SK-N-SH (cell line): ENCODE measurements at regions not wholly inside any gene's neighbourhood (a gene's known extent, or its start where the extent isn't known, plus 50 kb on each side); places are given as distances from the start of the nearest gene placed in this dataset.

Experiments
- CTCF ChIA-PET: fragments of 300-600, 350-600 bp; formaldehyde crosslinking; extraction: SDS; loops from one replicate; lab custom pipeline; 2021; lab: Yijun Ruan, JAX
- POLR2A ChIA-PET: fragments of 350-600 bp; sonication (Branson Sonifier 250); formaldehyde crosslinking; extraction: SDS; loops from one replicate; lab custom pipeline; 2020; ENCODE audit warnings: antibody characterized with exemption, inconsistent platforms; lab: Yijun Ruan, JAX
- DNase-seq: peaks from one replicate; pipeline ENCODE4 v3.0.0; 2012
- H2AFZ ChIP-seq: fragments of 200-600 bp; sonication (generic); 2 replicates; pipeline ENCODE4 v1.8.1; 2016; ENCODE audit warnings: antibody characterized with exemption, mild to moderate bottlenecking, low read depth
- H3F3A ChIP-seq: fragments of 200-600 bp; sonication (generic); replicated peaks from 2 replicates; pipeline ENCODE3; 2016; ENCODE audit warnings: antibody characterized with exemption, mild to moderate bottlenecking; ENCODE audit not compliant: insufficient read depth
- H3K27ac ChIP-seq, 2 experiments: fragments of 200-500 bp in 1 of 2; fragments of 200-600 bp in 1 of 2; sonication (Bioruptor generic) in 1 of 2; sonication (generic), shearing (Covaris generic) in 1 of 2; 2 replicates each; pipeline versions ENCODE4 v1.5.1 to v1.6.1; 2014 to 2016; ENCODE audit warnings: low read depth in 2 of 2, inconsistent platforms in 1 of 2, low read length in 1 of 2, mild to moderate bottlenecking in 1 of 2, mixed read lengths in 1 of 2
- H3K27me3 ChIP-seq: fragments of 200-600 bp; sonication (generic), shearing (Covaris generic); 2 replicates; pipeline ENCODE4 v1.6.1; 2016; ENCODE audit warnings: mixed run types; ENCODE audit not compliant: insufficient read depth
- H3K36me3 ChIP-seq, 2 experiments: fragments of 200-500 bp in 1 of 2; fragments of 200-600 bp in 1 of 2; sonication (Bioruptor generic) in 1 of 2; sonication (generic) in 1 of 2; replicated peaks in 1 of 2; 2 replicates each; pipeline versions ENCODE3 to v1.5.1; 2014 to 2016; ENCODE audit warnings: low read length in 1 of 2, mild to moderate bottlenecking in 1 of 2; ENCODE audit not compliant: insufficient read depth in 2 of 2, control insufficient read depth in 1 of 2
- H3K4me1 ChIP-seq, 2 experiments: fragments of 200-500 bp in 1 of 2; fragments of 200-600 bp in 1 of 2; sonication (Bioruptor generic) in 1 of 2; sonication (generic), shearing (Covaris generic) in 1 of 2; 2 replicates each; pipeline versions ENCODE4 v1.5.1 to v1.6.1; 2014 to 2016; ENCODE audit warnings: low read depth in 1 of 2, low read length in 1 of 2, mixed run types in 1 of 2; ENCODE audit not compliant: insufficient read depth in 2 of 2, control insufficient read depth in 1 of 2
- H3K4me2 ChIP-seq: fragments of 200-600 bp; sonication (generic), shearing (Covaris generic); 2 replicates; pipeline ENCODE4 v1.6.1; 2017; ENCODE audit warnings: mixed run types
- H3K4me3 ChIP-seq, 2 experiments: fragments of 200-500 bp in 1 of 2; fragments of 200-600 bp in 1 of 2; sonication (Bioruptor generic) in 1 of 2; sonication (generic), shearing (Covaris generic) in 1 of 2; 2 replicates each; pipeline versions ENCODE4 v1.5.1 to v1.8.1; 2014 to 2016; ENCODE audit warnings: low read depth in 2 of 2, inconsistent platforms in 1 of 2, low read length in 1 of 2, mild to moderate bottlenecking in 1 of 2, mixed read lengths in 1 of 2, moderate library complexity in 1 of 2
- H3K79me2 ChIP-seq: fragments of 200-600 bp; sonication (generic); 2 replicates; pipeline ENCODE4 v1.8.1; 2017; ENCODE audit warnings: mild to moderate bottlenecking; ENCODE audit not compliant: insufficient read depth
- H3K9ac ChIP-seq: fragments of 200-600 bp; sonication (generic); 2 replicates; pipeline ENCODE4 v1.6.1; 2017; ENCODE audit warnings: mixed run types
- H3K9me2 ChIP-seq: fragments of 200-600 bp; sonication (generic); 2 replicates; pipeline ENCODE4 v1.6.1; 2017; ENCODE audit warnings: mixed run types
- H3K9me3 ChIP-seq: fragments of 200-600 bp; sonication (generic); 2 replicates; pipeline ENCODE4 v1.6.1; 2017; ENCODE audit warnings: mixed run types, mild to moderate bottlenecking, moderate library complexity
- H4K20me1 ChIP-seq: fragments of 200-600 bp; sonication (generic); 2 replicates; pipeline ENCODE4 v1.6.1; 2017; ENCODE audit warnings: mild to moderate bottlenecking, mixed run types; ENCODE audit not compliant: insufficient read depth
- ELF1 ChIP-seq: IDR thresholded peaks from 2 replicates; pipeline ENCODE4 v1.4.0; 2012
- FOXJ3 ChIP-seq: sonication (generic); formaldehyde crosslinking; IDR thresholded peaks from 2 replicates; pipeline ENCODE4 v1.5.1; 2020; ENCODE audit warnings: mild to moderate bottlenecking, missing genetic modification reagents
- FOXM1 ChIP-seq: IDR thresholded peaks from 2 replicates; pipeline ENCODE4 v1.4.0; 2012; ENCODE audit warnings: low read depth, mild to moderate bottlenecking
- GATA2 ChIP-seq: sonication (generic); formaldehyde crosslinking; IDR thresholded peaks from 2 replicates; pipeline ENCODE4 v1.5.0; 2020; ENCODE audit warnings: mild to moderate bottlenecking, missing genetic modification reagents
- JUND ChIP-seq: IDR thresholded peaks from 2 replicates; pipeline ENCODE4 v1.4.0; 2012
- MEF2A ChIP-seq: IDR thresholded peaks from 2 replicates; pipeline ENCODE4 v1.4.0; 2012; ENCODE audit warnings: low read depth, borderline replicate concordance
- MXI1 ChIP-seq: IDR thresholded peaks from 2 replicates; pipeline ENCODE4 v1.6.1; 2012; ENCODE audit warnings: mild to moderate bottlenecking, low read depth, low read length, improper control_type of control experiment
- NFIC ChIP-seq: IDR thresholded peaks from 2 replicates; pipeline ENCODE4 v1.4.0; 2012; ENCODE audit warnings: borderline replicate concordance
- NRF1 ChIP-seq: IDR thresholded peaks from 2 replicates; pipeline ENCODE4 v1.6.1; 2012; ENCODE audit warnings: low read depth, mild to moderate bottlenecking, low read length
- RFX5 ChIP-seq: IDR thresholded peaks from 2 replicates; pipeline ENCODE4 v1.6.1; 2012; ENCODE audit warnings: mild to moderate bottlenecking, improper control_type of control experiment, low read length
- RXRA ChIP-seq: IDR thresholded peaks from 2 replicates; pipeline ENCODE4 v1.4.0; 2012; ENCODE audit warnings: low read depth, mild to moderate bottlenecking, borderline replicate concordance
- SIN3A ChIP-seq: IDR thresholded peaks from 2 replicates; pipeline ENCODE4 v1.6.1; 2012; ENCODE audit warnings: low read depth, mild to moderate bottlenecking, low read length, moderate library complexity, borderline replicate concordance
- SMC3 ChIP-seq: IDR thresholded peaks from 2 replicates; pipeline ENCODE4 v1.6.1; 2012; ENCODE audit warnings: low read depth, low read length, improper control_type of control experiment
- TAF1 ChIP-seq: IDR thresholded peaks from 2 replicates; pipeline ENCODE4 v1.6.1; 2012; ENCODE audit warnings: low read depth, mild to moderate bottlenecking, low read length, moderate library complexity, borderline replicate concordance
- TEAD4 ChIP-seq: IDR thresholded peaks from 2 replicates; pipeline ENCODE4 v1.4.0; 2012; ENCODE audit warnings: mild to moderate bottlenecking, borderline replicate concordance; ENCODE audit not compliant: insufficient read depth
- YY1 ChIP-seq: IDR thresholded peaks from 2 replicates; pipeline ENCODE4 v1.4.0; 2012; ENCODE audit warnings: low read depth, mild to moderate bottlenecking
- WGBS: methylation state at CpG from one replicate; pipeline ENCODE4 v1.1.6; 2017; ENCODE audit warnings: low lambda C conversion rate; 5-methylcytosine and 5-hydroxymethylcytosine counted together
- TF ChIP-seq, protein P1 (sequence below): IDR thresholded peaks from 2 replicates; pipeline ENCODE4 v1.6.1; 2012; ENCODE audit warnings: mild to moderate bottlenecking, low read depth, low read length, moderate library complexity
- TF ChIP-seq, protein P2 (sequence below): fragments of 150-350 bp; IDR thresholded peaks from 2 replicates; pipeline ENCODE4 v1.6.1; 2016; ENCODE audit warnings: mild to moderate bottlenecking, low read depth, low read length
- TF ChIP-seq, protein P3 (sequence below): IDR thresholded peaks from 2 replicates; pipeline ENCODE4 v1.4.0; 2012; ENCODE audit warnings: low read depth, borderline replicate concordance
- TF ChIP-seq, protein P4 (sequence below): fragments of 200-600 bp; sonication (generic); IDR thresholded peaks from 2 replicates; pipeline ENCODE4 v1.6.1; 2017; ENCODE audit warnings: antibody characterized with exemption, mild to moderate bottlenecking, moderate library complexity

DNA sequence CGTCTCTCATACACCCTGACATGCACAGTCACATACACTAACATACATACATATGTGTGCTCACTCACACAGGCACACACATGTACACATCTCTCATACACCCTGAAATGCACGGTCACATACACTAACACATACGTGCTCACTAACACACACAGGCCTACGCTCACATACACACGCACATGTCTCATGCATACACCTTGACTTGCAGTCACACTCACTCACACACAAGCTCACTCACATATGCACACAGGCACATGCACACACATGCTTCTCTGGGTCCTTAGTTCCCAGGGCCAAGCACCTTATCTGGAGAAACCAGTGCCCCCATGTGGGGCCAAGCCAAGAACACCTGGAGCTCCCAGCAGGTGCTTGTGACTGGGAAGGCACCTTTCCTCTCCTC lies 240.3 kb downstream of the RBFOX3 start:
- TF ChIP-seq JUND = no peak
- TF ChIP-seq, protein P1, sequence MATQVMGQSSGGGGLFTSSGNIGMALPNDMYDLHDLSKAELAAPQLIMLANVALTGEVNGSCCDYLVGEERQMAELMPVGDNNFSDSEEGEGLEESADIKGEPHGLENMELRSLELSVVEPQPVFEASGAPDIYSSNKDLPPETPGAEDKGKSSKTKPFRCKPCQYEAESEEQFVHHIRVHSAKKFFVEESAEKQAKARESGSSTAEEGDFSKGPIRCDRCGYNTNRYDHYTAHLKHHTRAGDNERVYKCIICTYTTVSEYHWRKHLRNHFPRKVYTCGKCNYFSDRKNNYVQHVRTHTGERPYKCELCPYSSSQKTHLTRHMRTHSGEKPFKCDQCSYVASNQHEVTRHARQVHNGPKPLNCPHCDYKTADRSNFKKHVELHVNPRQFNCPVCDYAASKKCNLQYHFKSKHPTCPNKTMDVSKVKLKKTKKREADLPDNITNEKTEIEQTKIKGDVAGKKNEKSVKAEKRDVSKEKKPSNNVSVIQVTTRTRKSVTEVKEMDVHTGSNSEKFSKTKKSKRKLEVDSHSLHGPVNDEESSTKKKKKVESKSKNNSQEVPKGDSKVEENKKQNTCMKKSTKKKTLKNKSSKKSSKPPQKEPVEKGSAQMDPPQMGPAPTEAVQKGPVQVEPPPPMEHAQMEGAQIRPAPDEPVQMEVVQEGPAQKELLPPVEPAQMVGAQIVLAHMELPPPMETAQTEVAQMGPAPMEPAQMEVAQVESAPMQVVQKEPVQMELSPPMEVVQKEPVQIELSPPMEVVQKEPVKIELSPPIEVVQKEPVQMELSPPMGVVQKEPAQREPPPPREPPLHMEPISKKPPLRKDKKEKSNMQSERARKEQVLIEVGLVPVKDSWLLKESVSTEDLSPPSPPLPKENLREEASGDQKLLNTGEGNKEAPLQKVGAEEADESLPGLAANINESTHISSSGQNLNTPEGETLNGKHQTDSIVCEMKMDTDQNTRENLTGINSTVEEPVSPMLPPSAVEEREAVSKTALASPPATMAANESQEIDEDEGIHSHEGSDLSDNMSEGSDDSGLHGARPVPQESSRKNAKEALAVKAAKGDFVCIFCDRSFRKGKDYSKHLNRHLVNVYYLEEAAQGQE = no peak
- TF ChIP-seq RXRA = no peak
- no peak for TF ChIP-seq NFIC
- TF ChIP-seq ELF1 = no peak
- TF ChIP-seq, protein P2, sequence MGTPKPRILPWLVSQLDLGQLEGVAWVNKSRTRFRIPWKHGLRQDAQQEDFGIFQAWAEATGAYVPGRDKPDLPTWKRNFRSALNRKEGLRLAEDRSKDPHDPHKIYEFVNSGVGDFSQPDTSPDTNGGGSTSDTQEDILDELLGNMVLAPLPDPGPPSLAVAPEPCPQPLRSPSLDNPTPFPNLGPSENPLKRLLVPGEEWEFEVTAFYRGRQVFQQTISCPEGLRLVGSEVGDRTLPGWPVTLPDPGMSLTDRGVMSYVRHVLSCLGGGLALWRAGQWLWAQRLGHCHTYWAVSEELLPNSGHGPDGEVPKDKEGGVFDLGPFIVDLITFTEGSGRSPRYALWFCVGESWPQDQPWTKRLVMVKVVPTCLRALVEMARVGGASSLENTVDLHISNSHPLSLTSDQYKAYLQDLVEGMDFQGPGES = no peak
- TF ChIP-seq GATA2 (CRISPR knock-in tag) = no peak
- TF ChIP-seq MEF2A = no peak
- TF ChIP-seq MXI1 = no peak
- TF ChIP-seq, protein P3, sequence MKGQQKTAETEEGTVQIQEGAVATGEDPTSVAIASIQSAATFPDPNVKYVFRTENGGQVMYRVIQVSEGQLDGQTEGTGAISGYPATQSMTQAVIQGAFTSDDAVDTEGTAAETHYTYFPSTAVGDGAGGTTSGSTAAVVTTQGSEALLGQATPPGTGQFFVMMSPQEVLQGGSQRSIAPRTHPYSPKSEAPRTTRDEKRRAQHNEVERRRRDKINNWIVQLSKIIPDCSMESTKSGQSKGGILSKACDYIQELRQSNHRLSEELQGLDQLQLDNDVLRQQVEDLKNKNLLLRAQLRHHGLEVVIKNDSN = no peak
- no peak for TF ChIP-seq SMC3
- TF ChIP-seq RFX5 = no peak
- TF ChIP-seq SIN3A = no peak
- no peak for TF ChIP-seq TAF1
- TF ChIP-seq FOXM1 = no peak
- TF ChIP-seq TEAD4 = no peak
- no peak for TF ChIP-seq FOXJ3 (CRISPR knock-in tag)
- TF ChIP-seq NRF1 = no peak
- TF ChIP-seq, protein P4, sequence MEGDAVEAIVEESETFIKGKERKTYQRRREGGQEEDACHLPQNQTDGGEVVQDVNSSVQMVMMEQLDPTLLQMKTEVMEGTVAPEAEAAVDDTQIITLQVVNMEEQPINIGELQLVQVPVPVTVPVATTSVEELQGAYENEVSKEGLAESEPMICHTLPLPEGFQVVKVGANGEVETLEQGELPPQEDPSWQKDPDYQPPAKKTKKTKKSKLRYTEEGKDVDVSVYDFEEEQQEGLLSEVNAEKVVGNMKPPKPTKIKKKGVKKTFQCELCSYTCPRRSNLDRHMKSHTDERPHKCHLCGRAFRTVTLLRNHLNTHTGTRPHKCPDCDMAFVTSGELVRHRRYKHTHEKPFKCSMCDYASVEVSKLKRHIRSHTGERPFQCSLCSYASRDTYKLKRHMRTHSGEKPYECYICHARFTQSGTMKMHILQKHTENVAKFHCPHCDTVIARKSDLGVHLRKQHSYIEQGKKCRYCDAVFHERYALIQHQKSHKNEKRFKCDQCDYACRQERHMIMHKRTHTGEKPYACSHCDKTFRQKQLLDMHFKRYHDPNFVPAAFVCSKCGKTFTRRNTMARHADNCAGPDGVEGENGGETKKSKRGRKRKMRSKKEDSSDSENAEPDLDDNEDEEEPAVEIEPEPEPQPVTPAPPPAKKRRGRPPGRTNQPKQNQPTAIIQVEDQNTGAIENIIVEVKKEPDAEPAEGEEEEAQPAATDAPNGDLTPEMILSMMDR = no peak
- TF ChIP-seq YY1 = no peak
- WGBS = 53% methylated on average over 5 of the region's 5 CpGs
- no peak overlapping the region for H2AFZ ChIP-seq
- no peaks in the 10 kb centered on the region for H3K79me2 ChIP-seq
- ChIA-PET POLR2A (no interaction called here), CTCF (interaction anchor here (0.9 to 2.1 kb wide), 5 partner anchors 10 to 283 kb away, joined by 3 to 5 read pairs (median 4); no protein-coding TSS in a partner anchor)
- no peak overlapping the region for H3K9ac ChIP-seq
- H3K36me3 ChIP-seq = no peaks in the 10 kb centered on the region
- H3K4me1 ChIP-seq = no peaks in the 10 kb centered on the region
- no peak for DNase-seq
- no peaks in the 10 kb centered on the region for H3F3A ChIP-seq
- H3K27ac ChIP-seq = no peak overlapping the region
- H3K9me2 ChIP-seq = no peaks in the 10 kb centered on the region
- peaks cover 22% of the 10 kb centered on the region; the same call in 1 of the 2 replicates for H3K27me3 ChIP-seq
- no peak overlapping the region for H3K4me3 ChIP-seq
- H3K4me2 ChIP-seq = no peak overlapping the region
- no peaks in the 10 kb centered on the region for H3K9me3 ChIP-seq
- no peaks in the 10 kb centered on the region for H4K20me1 ChIP-seq
